PC-9 (cell line): ENCODE measurements at regions not wholly inside any gene's neighbourhood (a gene's known extent, or its start where the extent isn't known, plus 50 kb on each side); places are given as distances from the start of the nearest gene placed in this dataset.

Source experiments
- BruUV-seq: library from RNA; stranded (reverse); fragments of 400-500 nt; replicated peaks from 2 replicates; lab custom pipeline; 2021; lab: Mats Ljungman, UMichigan
- CTCF ChIA-PET: fragments of 300-600 bp; sonication (Branson Sonifier 250); formaldehyde crosslinking; loops from one replicate; lab custom pipeline; 2022; ENCODE audit warnings: antibody characterized with exemption; lab: Charles Lee
- POLR2A ChIA-PET: fragments of 300-600 bp; sonication (Branson Sonifier 250); formaldehyde crosslinking; loops from one replicate; lab custom pipeline; 2022; ENCODE audit warnings: antibody characterized with exemption; ENCODE audit not compliant: unreplicated experiment; lab: Charles Lee
- DNase-seq, 2 experiments: peaks; one replicate each; pipeline versions ENCODE4 v3.0.0 to v3.0.0-alpha.2; 2015 to 2022; ENCODE audit warnings: mixed read lengths in 1 of 2
- H2AFZ ChIP-seq: fragments of 200-600 bp; sonication (generic); 2 replicates; pipeline ENCODE4 v1.8.1; 2017; ENCODE audit warnings: antibody characterized with exemption
- H3F3A ChIP-seq: fragments of 200-600 bp; sonication (generic); 2 replicates; pipeline ENCODE4 v1.8.1; 2017; ENCODE audit warnings: antibody characterized with exemption, mild to moderate bottlenecking, low read depth; ENCODE audit not compliant: insufficient read depth
- H3K27ac ChIP-seq: fragments of 200-600 bp; sonication (generic); 2 replicates; pipeline ENCODE4 v1.6.1; 2016; ENCODE audit warnings: mixed run types
- H3K27me3 ChIP-seq: fragments of 200-600 bp; sonication (generic); 2 replicates; pipeline ENCODE4 v1.6.1; 2016; ENCODE audit warnings: low read depth, mixed run types; ENCODE audit not compliant: insufficient read depth
- H3K36me3 ChIP-seq: fragments of 200-600 bp; sonication (generic); 2 replicates; pipeline ENCODE4 v1.6.1; 2016; ENCODE audit warnings: low read depth, mixed run types
- H3K4me1 ChIP-seq: fragments of 200-600 bp; sonication (generic); replicated peaks from 2 replicates; pipeline ENCODE4 v1.6.1; 2016; ENCODE audit warnings: mixed run types; ENCODE audit not compliant: insufficient read depth
- H3K4me2 ChIP-seq: fragments of 200-600 bp; sonication (generic); 2 replicates; pipeline ENCODE4 v1.6.1; 2017; ENCODE audit warnings: mixed run types
- H3K4me3 ChIP-seq: fragments of 200-600 bp; sonication (generic); 2 replicates; pipeline ENCODE4 v1.6.1; 2016; ENCODE audit warnings: mixed run types
- H3K79me2 ChIP-seq: fragments of 200-600 bp; sonication (generic); 2 replicates; pipeline ENCODE4 v1.6.1; 2017; ENCODE audit warnings: low read depth, mixed run types
- H3K9me2 ChIP-seq: fragments of 200-600 bp; sonication (generic); 2 replicates; pipeline ENCODE4 v1.8.1; 2017; ENCODE audit warnings: mild to moderate bottlenecking; ENCODE audit not compliant: insufficient read depth
- H3K9me3 ChIP-seq: fragments of 200-600 bp; sonication (generic); 2 replicates; pipeline ENCODE4 v1.8.1; 2016; ENCODE audit warnings: low read depth; ENCODE audit not compliant: insufficient read depth
- H4K20me1 ChIP-seq: fragments of 200-600 bp; sonication (generic); 2 replicates; pipeline ENCODE4 v1.8.1; 2017; ENCODE audit not compliant: insufficient read depth
- CTCF ChIP-seq: fragments of 200-600 bp; sonication (generic); conservative IDR thresholded peaks from 2 replicates; pipeline ENCODE4 v1.6.1; 2017; ENCODE audit warnings: mixed run types, antibody characterized with exemption, mild to moderate bottlenecking, moderate library complexity
- EZH2 ChIP-seq: fragments of 200-600 bp; sonication (generic); IDR thresholded peaks from 2 replicates; pipeline ENCODE4 v1.8.0; 2017; ENCODE audit warnings: antibody characterized with exemption, low read depth
- intact Hi-C: fragments of 100-400 bp; cut with micrococcal nuclease; formaldehyde crosslinking; loops from one replicate; pipeline ENCODE4 v1.10.0; 2022; ENCODE audit not compliant: unreplicated experiment

GRCh38 chr2:116499389-116499788 lies 1315.1 kb upstream of the DDX18 start:
- BruUV-seq, result no TSS peak
- Histone ChIP-seq H3K4me1 (no peaks in the 10 kb centered on the region), H3K4me2 (no peak overlapping the region), H3K9me2 (no peaks in the 10 kb centered on the region), H3K4me3 (no peak overlapping the region), H4K20me1 (no peaks in the 10 kb centered on the region), H3F3A (no peaks in the 10 kb centered on the region), H3K36me3 (no peaks in the 10 kb centered on the region), H3K9me3 (no peaks in the 10 kb centered on the region), H3K79me2 (no peaks in the 10 kb centered on the region), H3K27ac (no peak overlapping the region), H3K27me3 (no peaks in the 10 kb centered on the region), H2AFZ (no peak overlapping the region)
- POLR2A ChIA-PET, result no interaction called here
- CTCF ChIA-PET, result no interaction called here
- no peak for DNase-seq
- intact Hi-C loops, result no loop called here
- TF ChIP-seq CTCF (no peak), EZH2 (no peak)

GRCh38 chr2:116510117-116510671 lies 1304.3 kb upstream of the DDX18 start:
- POLR2A ChIA-PET, result no interaction called here
- CTCF ChIA-PET, result no interaction called here
- no TSS peak for BruUV-seq
- no peaks in the 10 kb centered on the region for H3K9me3 ChIP-seq
- intact Hi-C loops, result loop anchor here (10.0 kb wide), 1 partner anchor 1265 kb away; no protein-coding TSS in a partner anchor
- DNase-seq, result peak in 1 of 2 experiments; percentile 37
- H3F3A ChIP-seq, result no peaks in the 10 kb centered on the region
- no peak overlapping the region for H2AFZ ChIP-seq
- H3K9me2 ChIP-seq, result 0 out of 2 replicates have a peak, but pooled peaks cover 3% of the 10 kb centered on the region
- no peaks in the 10 kb centered on the region for H3K4me1 ChIP-seq
- H4K20me1 ChIP-seq, result no peaks in the 10 kb centered on the region
- no peaks in the 10 kb centered on the region for H3K27me3 ChIP-seq
- TF ChIP-seq CTCF (peak; percentile 61; the same call in 1 of the 2 replicates), EZH2 (no peak)
- no peak overlapping the region for H3K4me3 ChIP-seq
- H3K79me2 ChIP-seq, result no peaks in the 10 kb centered on the region
- H3K36me3 ChIP-seq, result no peaks in the 10 kb centered on the region
- no peak overlapping the region for H3K4me2 ChIP-seq
- no peak overlapping the region for H3K27ac ChIP-seq

- ChIA-PET CTCF (no interaction called here), POLR2A (no interaction called here)
- no peaks in the 10 kb centered on the region for H3K27me3 ChIP-seq
- no peaks in the 10 kb centered on the region for H3F3A ChIP-seq
- H3K4me2 ChIP-seq, result no peak overlapping the region
- intact Hi-C loops, result loop anchor here (10.0 kb wide), 1 partner anchor 1263 kb away; no protein-coding TSS in a partner anchor
- H3K9me3 ChIP-seq, result no peaks in the 10 kb centered on the region
- no peak overlapping the region for H3K4me3 ChIP-seq
- H3K27ac ChIP-seq, result no peak overlapping the region
- H3K4me1 ChIP-seq, result no peaks in the 10 kb centered on the region
- no TSS peak for BruUV-seq
- DNase-seq, result no peak
- no peaks in the 10 kb centered on the region for H3K36me3 ChIP-seq
- 0 out of 2 replicates have a peak, but pooled peaks cover 3% of the 10 kb centered on the region for H3K9me2 ChIP-seq
- TF ChIP-seq EZH2, result no peak
- no peak for TF ChIP-seq CTCF
- no peaks in the 10 kb centered on the region for H4K20me1 ChIP-seq
- H2AFZ ChIP-seq, result no peak overlapping the region
- H3K79me2 ChIP-seq, result no peaks in the 10 kb centered on the region
Measured at GRCh38 chr2:116511426-116511825, 1303.1 kb upstream of the DDX18 start.
